ENCODE measurements at regions not wholly inside any gene's neighbourhood (a gene's known extent, or its start where the extent isn't known, plus 50 kb on each side); places are given as distances from the start of the nearest gene placed in this dataset.

- CTCF ChIA-PET (ENCODE audit: partially characterized antibody): no interaction called here
- no peak overlapping the region for H3K27ac ChIP-seq (ENCODE audit: low read depth, low read length)
- no peak overlapping the region for H2BK12ac ChIP-seq (ENCODE audit: low read depth, low read length)
- no peak overlapping the region for H2AFZ ChIP-seq (ENCODE audit: low read length)
- no peaks in the 10 kb centered on the region for H3K79me1 ChIP-seq (ENCODE audit: low read depth, low read length)
- no peak overlapping the region for H3K18ac ChIP-seq (ENCODE audit: extremely low read depth, low read length)
- H3K23ac ChIP-seq (ENCODE audit: insufficient read length): no peak overlapping the region
- DNase-seq (ENCODE audit: low read depth in 1 of 2, low spot score in 2 of 2) (no peak), FAIRE-seq (no peak)
- H3K14ac ChIP-seq (ENCODE audit: insufficient read length): no peak overlapping the region
- no peak overlapping the region for H2BK5ac ChIP-seq (ENCODE audit: low read depth, low read length)
- H4K91ac ChIP-seq (replicated peaks; ENCODE audit: insufficient read length, low read length): no peak overlapping the region
- POLR2A ChIA-PET (ENCODE audit: partially characterized antibody): no interaction called here
- no peaks in the 10 kb centered on the region for H3K9me3 ChIP-seq (ENCODE audit: insufficient read depth in 2 of 2, low read depth in 1 of 2, low read length in 1 of 2)
- no peaks in the 10 kb centered on the region for H4K20me1 ChIP-seq (replicated peaks in 1 of 2; ENCODE audit: control insufficient read depth in 1 of 2, insufficient read depth in 2 of 2, low read length in 2 of 2)
- H2AK5ac ChIP-seq (ENCODE audit: low read depth, low read length): no peak overlapping the region
- no peak overlapping the region for H2BK15ac ChIP-seq (ENCODE audit: low read length)
- H3K79me2 ChIP-seq (ENCODE audit: control insufficient read depth in 1 of 2, insufficient read depth in 2 of 2, low read length in 2 of 2): no peaks in the 10 kb centered on the region
- no peak overlapping the region for H3K4ac ChIP-seq (replicated peaks; ENCODE audit: insufficient read length, low read depth, low read length)
- H3K4me3 ChIP-seq (ENCODE audit: extremely low read depth in 1 of 4, insufficient read depth in 2 of 4, low read depth in 3 of 4, low read length in 4 of 4): no peak overlapping the region
- no peaks in the 10 kb centered on the region for H3K36me3 ChIP-seq (ENCODE audit: control insufficient read depth in 2 of 4, insufficient read depth in 4 of 4, low read length in 3 of 4)
- no peak overlapping the region for H3K56ac ChIP-seq (replicated peaks; ENCODE audit: insufficient read length, low read depth, low read length)
- no peaks in the 10 kb centered on the region for H3K4me1 ChIP-seq (replicated peaks in 1 of 4; ENCODE audit: control insufficient read depth in 3 of 4, insufficient read depth in 4 of 4, low read length in 3 of 4)
- no peak overlapping the region for H4K5ac ChIP-seq (ENCODE audit: insufficient read length, low read depth, low read length)
- no peak overlapping the region for H2BK120ac ChIP-seq (replicated peaks; ENCODE audit: low read depth, low read length)
- H4K8ac ChIP-seq (ENCODE audit: extremely low read depth, insufficient read depth, low read length): no peak overlapping the region
- H3K27me3 ChIP-seq (replicated peaks in 1 of 4; ENCODE audit: control insufficient read depth in 3 of 4, extremely low read depth in 1 of 4, insufficient read depth in 3 of 4, low read length in 3 of 4): no peaks in the 10 kb centered on the region
- no peak overlapping the region for H3K4me2 ChIP-seq (ENCODE audit: insufficient read depth in 1 of 2, low read depth in 2 of 2, low read length in 2 of 2)
- H2BK20ac ChIP-seq (ENCODE audit: low read length): no peak overlapping the region
- H3K23me2 ChIP-seq (ENCODE audit: low read depth, low read length): no peaks in the 10 kb centered on the region
- H3K9ac ChIP-seq (replicated peaks in 1 of 4; ENCODE audit: extremely low read depth in 1 of 4, low read depth in 3 of 4, low read length in 3 of 4): no peak overlapping the region
- no peak for TF ChIP-seq CHD7 (IDR thresholded peaks at IDR 0.05; ENCODE audit: insufficient replicate concordance, low read length)
- no peak for TF ChIP-seq SRF (IDR thresholded peaks at IDR 0.05; ENCODE audit: low read depth, low read length)
Measured at GRCh38 chr18:56157541-56157940, 480.9 kb downstream of the TXNL1 start.

Data from H1 (cell line).